HFF-Myc (cell line): ENCODE measurements at regions not wholly inside any gene's neighbourhood (a gene's known extent, or its start where the extent isn't known, plus 50 kb on each side); places are given as distances from the start of the nearest gene placed in this dataset.

Experiments used
- DNase-seq: peaks from one replicate; pipeline ENCODE4 v3.0.0-alpha.2; 2011; ENCODE audit warnings: low read depth; ENCODE audit errors: extremely low read depth
- H3K4me3 ChIP-seq: replicated peaks from 2 replicates; pipeline ENCODE4 v1.5.1; 2011; ENCODE audit warnings: low read depth, mild to moderate bottlenecking, control low read depth, low read length
- TF ChIP-seq, protein P1 (sequence below): IDR thresholded peaks from 2 replicates; pipeline ENCODE4 v1.5.1; 2012; ENCODE audit warnings: mild to moderate bottlenecking, low read depth, low read length, control low read depth; ENCODE audit errors: missing control alignments

DNA sequence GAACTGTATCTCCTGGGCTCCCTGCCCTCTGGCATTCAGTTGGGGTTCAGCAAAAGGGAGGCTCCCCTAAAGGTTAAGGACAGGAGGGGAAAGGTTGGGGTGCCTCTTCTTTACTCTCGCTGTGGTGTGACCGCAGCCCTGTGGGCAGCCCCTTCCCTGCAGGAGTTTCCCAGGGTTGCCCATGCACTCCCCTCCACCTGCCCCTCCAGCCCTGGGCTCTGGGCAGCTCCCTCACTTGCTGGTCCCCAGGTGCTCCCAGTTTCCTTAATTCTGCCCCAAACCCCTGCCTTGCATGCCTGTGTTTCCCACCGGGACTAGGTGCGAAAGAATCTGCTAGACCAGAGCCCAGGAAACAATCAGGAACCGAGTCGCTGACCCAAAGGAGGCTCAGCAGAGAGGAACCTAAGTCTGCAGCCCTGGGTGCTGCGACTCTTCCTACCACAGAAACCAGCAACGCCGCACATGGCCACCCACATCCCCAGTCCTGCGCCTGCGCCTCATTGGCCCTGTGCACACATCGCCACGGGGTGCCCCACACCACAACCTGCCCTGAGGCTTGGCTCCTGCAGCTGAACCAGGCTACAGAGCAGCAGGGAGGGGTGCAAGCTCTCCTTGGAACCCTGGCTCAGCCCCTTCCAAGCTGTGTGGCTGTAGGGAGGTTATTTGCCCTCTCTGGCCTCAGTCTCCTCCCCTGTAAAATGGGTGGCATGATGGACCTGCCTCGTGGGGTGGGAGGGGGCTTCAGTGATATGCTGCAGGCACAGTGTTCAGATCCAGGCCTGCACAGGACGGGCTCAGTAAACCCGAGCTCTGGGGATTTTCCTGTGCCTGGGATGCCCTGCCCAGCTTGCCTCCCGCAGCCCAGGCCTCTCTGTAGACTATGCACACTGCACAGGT, 487.6 kb downstream of the PREX1 start:
- DNase-seq = no peak
- TF ChIP-seq, protein P1, sequence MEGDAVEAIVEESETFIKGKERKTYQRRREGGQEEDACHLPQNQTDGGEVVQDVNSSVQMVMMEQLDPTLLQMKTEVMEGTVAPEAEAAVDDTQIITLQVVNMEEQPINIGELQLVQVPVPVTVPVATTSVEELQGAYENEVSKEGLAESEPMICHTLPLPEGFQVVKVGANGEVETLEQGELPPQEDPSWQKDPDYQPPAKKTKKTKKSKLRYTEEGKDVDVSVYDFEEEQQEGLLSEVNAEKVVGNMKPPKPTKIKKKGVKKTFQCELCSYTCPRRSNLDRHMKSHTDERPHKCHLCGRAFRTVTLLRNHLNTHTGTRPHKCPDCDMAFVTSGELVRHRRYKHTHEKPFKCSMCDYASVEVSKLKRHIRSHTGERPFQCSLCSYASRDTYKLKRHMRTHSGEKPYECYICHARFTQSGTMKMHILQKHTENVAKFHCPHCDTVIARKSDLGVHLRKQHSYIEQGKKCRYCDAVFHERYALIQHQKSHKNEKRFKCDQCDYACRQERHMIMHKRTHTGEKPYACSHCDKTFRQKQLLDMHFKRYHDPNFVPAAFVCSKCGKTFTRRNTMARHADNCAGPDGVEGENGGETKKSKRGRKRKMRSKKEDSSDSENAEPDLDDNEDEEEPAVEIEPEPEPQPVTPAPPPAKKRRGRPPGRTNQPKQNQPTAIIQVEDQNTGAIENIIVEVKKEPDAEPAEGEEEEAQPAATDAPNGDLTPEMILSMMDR = no peak
- H3K4me3 ChIP-seq = no peak overlapping the region

DNA sequence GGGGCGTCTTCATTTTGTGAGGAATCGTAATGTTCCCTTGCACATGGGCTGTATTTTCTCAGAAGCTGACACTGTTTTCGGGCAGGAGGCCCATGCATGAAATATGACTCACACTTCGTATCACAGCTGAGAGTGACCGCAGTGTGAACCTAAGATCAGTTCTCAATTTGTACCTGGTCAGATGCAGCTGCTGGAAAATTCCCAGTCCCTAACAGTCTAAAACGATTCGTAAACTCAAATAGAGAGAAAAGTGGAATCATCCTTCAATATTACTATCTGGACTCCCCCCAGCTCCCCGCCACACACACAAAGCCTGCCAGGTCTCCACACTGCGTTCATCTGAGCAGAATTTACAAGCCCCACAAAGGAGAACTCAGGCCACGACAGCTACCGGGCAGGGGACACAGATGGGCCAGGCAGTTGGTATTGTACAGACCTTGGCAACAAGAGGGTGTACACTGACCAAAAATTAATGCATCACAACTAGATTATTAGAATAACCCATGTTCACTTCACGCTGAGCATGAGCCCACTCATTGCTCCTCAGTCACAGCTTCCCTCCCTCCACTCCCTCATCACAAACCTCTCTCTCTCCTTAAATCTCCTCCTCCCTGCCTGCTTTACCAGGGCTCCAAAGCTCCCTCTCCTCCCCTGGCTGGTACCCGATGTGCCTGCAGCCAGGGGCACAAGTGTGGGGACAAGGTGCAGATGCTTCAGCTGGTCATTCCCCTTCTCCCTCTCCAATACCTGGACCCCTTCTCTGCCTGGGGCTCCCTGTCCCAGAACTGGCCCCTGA, 488.4 kb downstream of the PREX1 start:
- no peak overlapping the region for H3K4me3 ChIP-seq

DNA sequence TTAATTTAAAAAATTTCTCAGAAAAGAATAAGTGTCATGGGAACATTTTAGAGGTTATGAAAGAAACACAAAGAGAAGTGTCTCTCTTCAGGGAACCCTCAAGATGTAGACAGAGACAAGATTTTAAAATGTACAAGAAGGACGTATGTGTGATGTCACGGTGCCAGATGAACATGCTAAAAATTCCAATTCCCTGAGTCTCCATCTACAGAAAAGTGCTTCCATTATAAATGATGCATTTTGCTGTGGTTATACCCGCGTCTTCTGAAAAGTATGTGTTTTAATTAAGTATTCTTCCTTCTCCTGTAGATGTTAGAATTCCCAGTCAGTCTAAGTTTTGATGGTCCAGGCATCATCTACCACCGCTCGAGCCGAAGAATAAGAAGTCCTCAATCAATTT, 489.1 kb downstream of the PREX1 start:
- no peak for DNase-seq
- TF ChIP-seq, protein P1 = no peak
- no peak overlapping the region for H3K4me3 ChIP-seq

More for the DNA sequence above, 488.4 kb downstream of the PREX1 start:
- DNase-seq = peak; percentile 38
- TF ChIP-seq, protein P1 = no peak

DNA sequence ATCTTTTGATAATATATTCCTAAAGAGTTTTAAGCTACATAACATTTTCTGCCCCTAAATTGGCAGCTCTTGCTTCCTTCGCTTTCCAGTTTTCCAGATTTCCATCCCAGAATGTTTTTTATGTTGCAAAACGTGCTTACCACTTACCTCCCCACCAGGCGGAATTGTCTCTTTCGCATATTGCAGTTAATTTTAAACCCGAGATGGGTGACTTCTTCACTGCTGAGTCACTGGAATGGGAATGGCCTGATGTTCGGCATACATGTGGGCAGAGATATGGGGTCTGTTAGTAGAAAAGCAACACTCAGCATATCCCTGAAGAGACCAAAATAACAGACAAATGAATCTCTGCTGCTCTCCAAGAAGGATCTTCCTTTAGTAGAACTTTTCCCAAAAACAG, 491.2 kb downstream of the PREX1 start:
- TF ChIP-seq, protein P1 = no peak
- H3K4me3 ChIP-seq = no peak overlapping the region
- no peak for DNase-seq

DNA sequence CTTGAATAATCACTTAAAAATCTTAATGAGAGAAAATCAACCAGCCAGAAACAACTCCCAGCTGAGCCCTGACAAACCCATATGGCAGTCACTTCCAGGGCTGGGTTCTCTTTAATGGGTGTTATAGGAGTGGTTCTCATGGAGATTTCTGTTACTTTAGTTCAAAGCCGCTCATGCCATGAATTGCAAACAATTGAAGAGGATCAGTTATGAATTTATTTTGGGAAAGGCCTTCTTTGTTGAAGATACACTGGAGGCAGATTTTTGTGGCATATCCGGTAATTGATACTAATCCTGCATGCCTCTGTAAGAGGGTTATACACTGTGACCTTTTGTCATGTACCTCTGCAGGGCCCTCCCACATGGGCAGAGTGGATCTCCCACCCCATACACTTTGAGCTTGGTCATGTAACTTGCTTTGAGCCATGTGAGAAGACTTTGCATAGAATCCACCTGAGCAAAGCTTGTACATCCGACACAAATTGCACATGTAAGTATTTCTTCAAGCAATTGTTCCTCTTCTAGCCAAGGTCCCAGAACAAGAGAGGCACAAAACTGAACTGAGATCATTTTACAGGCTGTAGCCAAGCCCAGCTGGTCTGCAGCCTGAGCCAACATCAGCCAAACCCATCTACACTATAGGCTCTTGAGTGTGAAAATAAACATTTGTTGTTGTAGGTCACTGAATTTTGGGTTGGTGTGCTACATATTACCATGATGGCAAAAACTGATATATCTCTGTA, 492.3 kb downstream of the PREX1 start:
- no peak overlapping the region for H3K4me3 ChIP-seq
- no peak for DNase-seq
- TF ChIP-seq, protein P1 = no peak

DNA sequence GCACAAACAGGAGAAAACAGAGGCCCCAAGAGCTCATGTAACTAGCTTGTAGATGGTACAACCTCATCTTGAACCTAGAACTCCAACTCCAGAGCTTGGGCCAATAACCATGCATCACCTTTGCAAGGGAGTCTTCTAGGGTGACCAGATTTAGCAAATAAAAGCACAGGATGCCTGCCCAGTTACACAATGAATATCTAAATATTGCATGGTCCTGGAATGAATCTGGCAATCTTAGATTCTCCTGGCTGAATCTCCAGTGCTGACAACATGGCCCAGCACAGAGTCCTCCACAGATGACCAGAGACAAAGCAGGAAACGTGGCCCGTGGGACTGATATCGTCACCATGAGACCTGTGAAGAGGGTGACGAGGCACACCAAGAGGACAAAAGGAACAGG, 494.1 kb downstream of the PREX1 start:
- no peak overlapping the region for H3K4me3 ChIP-seq
- TF ChIP-seq, protein P1 = no peak
- no peak for DNase-seq
